AG10803 (cell line): ENCODE measurements at regions not wholly inside any gene's neighbourhood (a gene's known extent, or its start where the extent isn't known, plus 50 kb on each side); places are given as distances from the start of the nearest gene placed in this dataset.
"Not testable (repeated sequence)": the region's sequence is repeated elsewhere in the genome, so short reads cannot be mapped to it uniquely, and the experiment has no call there.

Experiments used
- DNase-seq: peaks from one replicate; pipeline ENCODE4 v3.0.0; 2010; ENCODE audit warnings: low read depth
- H3K4me3 ChIP-seq: 2 replicates; pipeline ENCODE4 v1.5.1; 2011; ENCODE audit warnings: mild to moderate bottlenecking, low read length, control low read depth
- TF ChIP-seq, protein P1 (sequence below): conservative IDR thresholded peaks from 2 replicates; pipeline ENCODE4 v1.5.1; 2011; ENCODE audit warnings: mild to moderate bottlenecking, low read length, control low read depth, inconsistent platforms

DNA sequence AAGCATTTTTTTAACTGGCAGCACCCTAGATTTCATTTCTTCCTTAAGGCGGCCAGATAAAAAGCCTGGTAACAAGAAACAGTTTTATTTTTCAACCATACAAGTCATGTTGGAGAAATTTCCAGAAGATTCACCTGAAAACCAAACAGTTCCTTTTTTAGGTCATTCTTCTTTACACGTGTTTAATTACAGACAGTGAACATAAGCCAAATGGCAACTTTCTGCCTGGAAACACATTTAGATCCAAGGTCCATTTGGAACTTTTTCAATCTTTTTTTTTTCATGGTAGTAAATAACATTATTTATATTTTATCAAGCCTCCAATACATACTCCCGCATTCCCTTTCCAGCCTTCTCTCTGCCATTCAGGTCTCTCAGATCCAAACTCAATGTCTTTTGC is 886.1 kb upstream of the MIR17HG start:
- no peak for DNase-seq
- H3K4me3 ChIP-seq, result no peak overlapping the region
- TF ChIP-seq, protein P1, sequence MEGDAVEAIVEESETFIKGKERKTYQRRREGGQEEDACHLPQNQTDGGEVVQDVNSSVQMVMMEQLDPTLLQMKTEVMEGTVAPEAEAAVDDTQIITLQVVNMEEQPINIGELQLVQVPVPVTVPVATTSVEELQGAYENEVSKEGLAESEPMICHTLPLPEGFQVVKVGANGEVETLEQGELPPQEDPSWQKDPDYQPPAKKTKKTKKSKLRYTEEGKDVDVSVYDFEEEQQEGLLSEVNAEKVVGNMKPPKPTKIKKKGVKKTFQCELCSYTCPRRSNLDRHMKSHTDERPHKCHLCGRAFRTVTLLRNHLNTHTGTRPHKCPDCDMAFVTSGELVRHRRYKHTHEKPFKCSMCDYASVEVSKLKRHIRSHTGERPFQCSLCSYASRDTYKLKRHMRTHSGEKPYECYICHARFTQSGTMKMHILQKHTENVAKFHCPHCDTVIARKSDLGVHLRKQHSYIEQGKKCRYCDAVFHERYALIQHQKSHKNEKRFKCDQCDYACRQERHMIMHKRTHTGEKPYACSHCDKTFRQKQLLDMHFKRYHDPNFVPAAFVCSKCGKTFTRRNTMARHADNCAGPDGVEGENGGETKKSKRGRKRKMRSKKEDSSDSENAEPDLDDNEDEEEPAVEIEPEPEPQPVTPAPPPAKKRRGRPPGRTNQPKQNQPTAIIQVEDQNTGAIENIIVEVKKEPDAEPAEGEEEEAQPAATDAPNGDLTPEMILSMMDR, result no peak

DNA sequence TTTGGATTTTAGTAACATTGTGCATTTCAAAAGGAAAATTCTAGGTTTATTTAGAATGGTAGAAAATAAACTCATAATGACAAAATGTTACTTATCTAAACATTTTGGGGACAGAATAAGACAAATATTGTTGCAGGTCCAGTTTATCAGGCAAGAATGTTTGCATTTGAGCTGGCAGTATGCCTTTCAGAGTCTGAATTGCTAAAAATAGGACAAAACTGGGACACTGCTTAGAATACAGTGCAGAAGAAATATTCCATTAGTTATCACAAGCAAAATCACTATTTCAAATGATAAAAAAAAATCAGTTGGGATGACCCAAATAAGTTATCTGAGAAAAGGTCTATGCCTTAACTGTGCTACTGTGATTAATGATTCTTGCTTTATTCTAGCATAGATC is 870.3 kb upstream of the MIR17HG start:
- H3K4me3 ChIP-seq, result no peak overlapping the region
- TF ChIP-seq, protein P1, result no peak
- no peak for DNase-seq

DNA sequence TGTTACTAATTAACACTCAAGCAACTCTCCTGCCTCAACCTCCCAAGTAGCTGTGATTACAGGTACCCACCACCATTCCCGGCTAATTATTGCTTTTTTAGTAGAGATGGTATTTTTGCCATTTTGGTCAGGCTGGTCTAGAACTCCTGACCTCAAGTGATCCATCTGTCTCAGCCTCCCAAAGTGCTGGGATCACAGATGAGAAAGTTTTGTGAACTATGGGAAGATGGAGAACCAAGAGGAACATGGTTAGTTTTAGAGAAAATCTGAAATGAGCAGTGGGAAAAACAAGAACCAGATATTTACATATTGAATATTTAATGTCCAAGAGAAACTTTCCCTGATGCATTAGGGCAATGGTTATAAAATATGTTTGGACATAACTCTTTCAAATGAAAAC is 863.6 kb upstream of the MIR17HG start:
- TF ChIP-seq, protein P1, result no peak
- DNase-seq, result no peak
- no peak overlapping the region for H3K4me3 ChIP-seq

DNA sequence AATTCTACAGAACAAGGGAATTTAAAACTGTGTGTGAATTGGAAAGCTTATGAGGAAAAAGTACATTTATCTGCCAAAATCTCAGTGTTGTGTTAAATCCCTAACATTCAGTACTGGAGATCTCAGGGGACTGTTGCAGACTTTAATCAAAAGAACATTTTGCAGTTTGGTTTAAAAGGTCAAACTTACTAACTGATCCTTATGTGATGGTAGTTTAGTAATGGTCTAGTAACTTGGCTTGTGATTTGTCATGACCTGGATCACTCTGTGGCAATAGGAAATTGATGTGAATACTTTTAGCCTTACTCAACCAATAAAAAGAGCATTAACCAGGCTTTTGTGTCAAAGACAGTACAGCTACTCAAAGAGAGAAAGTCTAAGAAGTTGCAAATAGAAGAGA is 862.1 kb upstream of the MIR17HG start:
- TF ChIP-seq, protein P1, result no peak
- DNase-seq, result peak; percentile 92
- H3K4me3 ChIP-seq, result no peak overlapping the region

DNA sequence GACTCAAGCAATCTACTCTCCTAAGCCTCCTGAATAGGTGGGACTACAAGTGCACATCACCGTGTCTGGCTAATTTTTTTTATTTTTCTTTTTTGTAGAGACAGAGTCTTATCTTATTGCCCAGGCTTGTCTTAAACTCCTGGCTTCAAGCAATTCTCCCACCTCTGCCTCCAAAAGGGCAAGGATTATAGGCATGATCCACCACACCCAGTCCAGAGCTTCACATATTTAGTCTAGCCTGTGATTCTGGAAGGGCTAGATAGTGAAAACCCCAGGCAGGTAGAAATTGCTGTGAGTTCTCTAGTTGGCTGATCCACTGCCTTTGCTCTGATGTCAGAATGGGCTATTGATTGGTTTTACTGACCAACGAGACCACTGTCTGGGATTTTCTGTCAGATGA is 854.6 kb upstream of the MIR17HG start:
- TF ChIP-seq, protein P1, result no peak
- no peak for DNase-seq
- H3K4me3 ChIP-seq, result no peak overlapping the region

DNA sequence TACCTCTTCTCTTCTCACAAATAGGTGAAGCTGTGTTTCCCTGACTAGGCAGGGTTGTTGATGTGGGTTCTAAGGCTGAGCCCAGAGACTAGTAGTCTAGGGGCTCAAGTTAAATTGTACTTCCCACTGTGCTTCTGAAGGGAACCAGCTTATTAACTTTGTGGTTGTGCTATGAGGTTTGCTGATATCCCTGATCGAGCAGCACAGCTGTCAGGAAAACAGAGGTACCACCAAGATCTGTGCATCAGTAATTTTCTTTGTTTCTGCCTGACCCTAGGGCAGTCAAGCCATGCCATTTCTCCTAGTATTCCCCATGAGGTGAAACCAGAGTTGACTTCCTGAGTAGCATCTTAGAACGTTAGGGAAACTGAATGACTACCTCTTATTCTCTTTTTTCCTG is 853.8 kb upstream of the MIR17HG start:
- TF ChIP-seq, protein P1, result no peak
- DNase-seq, result no peak
- no peak overlapping the region for H3K4me3 ChIP-seq

DNA sequence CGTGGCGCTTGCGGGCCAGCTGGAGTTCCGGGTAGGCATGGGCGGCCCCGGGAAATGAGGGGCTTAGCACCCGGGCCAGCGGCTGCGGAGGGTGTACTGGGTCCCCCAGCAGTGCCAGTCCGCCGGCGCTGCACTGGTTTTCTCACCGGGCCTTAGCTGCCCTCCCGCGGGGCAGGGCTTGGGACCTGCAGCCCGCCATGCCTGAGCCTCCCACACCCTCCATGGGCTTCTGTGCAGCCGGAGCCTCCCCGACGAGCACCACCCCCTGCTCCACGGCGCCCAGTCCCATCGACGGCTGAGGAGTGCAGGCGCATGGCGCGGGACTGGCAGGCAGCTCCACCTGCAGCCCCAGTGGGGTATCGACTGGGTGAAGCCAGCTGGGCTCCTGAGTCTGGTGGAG is 852.6 kb upstream of the MIR17HG start:
- DNase-seq, H3K4me3 ChIP-seq: not testable (repeated sequence)

DNA sequence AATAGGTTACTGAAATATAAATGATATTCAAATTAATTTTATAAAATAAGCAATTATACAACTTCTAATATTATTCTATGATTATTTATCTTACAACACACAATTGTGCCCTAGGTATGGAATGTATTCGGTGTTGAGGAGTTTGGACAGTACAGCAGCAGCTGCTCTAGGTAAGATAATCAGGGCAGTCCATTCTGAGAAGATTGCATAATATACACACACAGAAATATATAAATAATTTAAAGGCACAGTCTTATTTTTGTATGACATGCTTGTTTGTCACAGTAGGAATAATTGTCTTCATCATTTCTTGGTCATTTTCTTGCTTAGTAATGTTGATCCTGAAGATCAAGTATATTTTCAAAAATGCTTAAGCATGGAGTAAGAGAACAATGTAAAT is 849.4 kb upstream of the MIR17HG start:
- no peak for DNase-seq
- no peak overlapping the region for H3K4me3 ChIP-seq
- TF ChIP-seq, protein P1, result no peak
